Loucy (cell line): ENCODE measurements at regions not wholly inside any gene's neighbourhood (a gene's known extent, or its start where the extent isn't known, plus 50 kb on each side); places are given as distances from the start of the nearest gene placed in this dataset.

Experiments used
- EZH2phosphoT487 ChIP-seq: fragments of 200-600 bp; IDR thresholded peaks from 2 replicates; pipeline ENCODE4 v1.6.1; 2018; ENCODE audit warnings: antibody characterized with exemption, mild to moderate bottlenecking, moderate library complexity, borderline replicate concordance
- TF ChIP-seq, protein P1 (sequence below): fragments of 200-600 bp; sonication (generic); conservative IDR thresholded peaks from 2 replicates; pipeline ENCODE4 v1.5.1; 2014; ENCODE audit warnings: mild to moderate bottlenecking, antibody characterized with exemption, low read length

DNA sequence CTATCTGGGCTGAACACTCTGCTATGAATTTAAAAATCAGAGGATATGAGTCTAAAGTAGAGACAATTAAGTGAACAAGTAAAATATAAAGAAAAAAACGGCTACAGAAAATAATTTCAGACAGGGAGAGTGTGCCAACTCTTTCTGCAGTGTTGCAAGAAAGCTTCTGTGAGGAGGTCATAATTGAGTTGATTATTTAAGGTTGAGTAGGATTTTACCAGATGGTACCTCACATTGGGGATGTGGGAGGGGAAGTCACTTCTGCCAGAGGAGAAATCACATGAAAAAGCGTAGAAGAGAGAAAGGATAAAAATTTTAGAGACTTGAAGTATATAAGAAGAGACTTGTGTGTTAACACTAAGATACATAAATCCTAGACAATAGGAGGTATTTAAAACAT lies 238.0 kb upstream of the NCAM2 start:
- TF ChIP-seq, protein P1, sequence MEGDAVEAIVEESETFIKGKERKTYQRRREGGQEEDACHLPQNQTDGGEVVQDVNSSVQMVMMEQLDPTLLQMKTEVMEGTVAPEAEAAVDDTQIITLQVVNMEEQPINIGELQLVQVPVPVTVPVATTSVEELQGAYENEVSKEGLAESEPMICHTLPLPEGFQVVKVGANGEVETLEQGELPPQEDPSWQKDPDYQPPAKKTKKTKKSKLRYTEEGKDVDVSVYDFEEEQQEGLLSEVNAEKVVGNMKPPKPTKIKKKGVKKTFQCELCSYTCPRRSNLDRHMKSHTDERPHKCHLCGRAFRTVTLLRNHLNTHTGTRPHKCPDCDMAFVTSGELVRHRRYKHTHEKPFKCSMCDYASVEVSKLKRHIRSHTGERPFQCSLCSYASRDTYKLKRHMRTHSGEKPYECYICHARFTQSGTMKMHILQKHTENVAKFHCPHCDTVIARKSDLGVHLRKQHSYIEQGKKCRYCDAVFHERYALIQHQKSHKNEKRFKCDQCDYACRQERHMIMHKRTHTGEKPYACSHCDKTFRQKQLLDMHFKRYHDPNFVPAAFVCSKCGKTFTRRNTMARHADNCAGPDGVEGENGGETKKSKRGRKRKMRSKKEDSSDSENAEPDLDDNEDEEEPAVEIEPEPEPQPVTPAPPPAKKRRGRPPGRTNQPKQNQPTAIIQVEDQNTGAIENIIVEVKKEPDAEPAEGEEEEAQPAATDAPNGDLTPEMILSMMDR = no peak
- TF ChIP-seq EZH2phosphoT487 = no peak
